IMR-90 (cell line): ENCODE measurements at regions not wholly inside any gene's neighbourhood (a gene's known extent, or its start where the extent isn't known, plus 50 kb on each side); places are given as distances from the start of the nearest gene placed in this dataset.

Experiments
- ATAC-seq: fragments of 200-7000 bp; cut with Tn5 transposase; 2 replicates; pipeline ENCODE4 v1.9.1; 2020; ENCODE audit warnings: low read depth, mild to moderate bottlenecking, moderate library complexity
- BruUV-seq: library from RNA; stranded (reverse); fragments of 400-500 nt; replicated peaks from 2 replicates; lab custom pipeline; 2021; lab: Mats Ljungman, UMichigan
- CTCF ChIA-PET: fragments of 300-600 bp; formaldehyde crosslinking; extraction: SDS; loops from one replicate; lab custom pipeline; 2021; ENCODE audit warnings: antibody characterized with exemption; lab: Yijun Ruan, JAX
- POLR2A ChIA-PET: fragments of 300-600 bp; sonication (Branson Sonifier 250); formaldehyde crosslinking; loops from one replicate; lab custom pipeline; 2022; ENCODE audit warnings: antibody characterized with exemption; ENCODE audit not compliant: unreplicated experiment; lab: Charles Lee
- DNase-seq: peaks from one replicate; pipeline ENCODE4 v3.0.0; 2013
- H2AFZ ChIP-seq: replicated peaks from 2 replicates; pipeline ENCODE3; 2013; ENCODE audit warnings: low read length, mild to moderate bottlenecking; ENCODE audit not compliant: poor library complexity
- H2AK5ac ChIP-seq: 2 replicates; pipeline ENCODE4 v1.6.1; 2013; ENCODE audit warnings: low read depth, low read length, inconsistent platforms
- H2AK9ac ChIP-seq: replicated peaks from 2 replicates; pipeline ENCODE3; 2013; ENCODE audit warnings: mild to moderate bottlenecking, low read depth, low read length, moderate library complexity; ENCODE audit not compliant: poor library complexity
- H2BK120ac ChIP-seq: 2 replicates; pipeline ENCODE4 v1.6.1; 2013; ENCODE audit warnings: low read depth, low read length, inconsistent platforms
- H2BK15ac ChIP-seq: 3 replicates; pipeline ENCODE4 v1.6.1; 2013; ENCODE audit warnings: low read depth, low read length, inconsistent platforms
- H2BK20ac ChIP-seq: 2 replicates; pipeline ENCODE4 v1.6.1; 2013; ENCODE audit warnings: low read depth, mild to moderate bottlenecking, inconsistent platforms, low read length, moderate library complexity
- H2BK5ac ChIP-seq: 2 replicates; pipeline ENCODE4 v1.6.1; 2013; ENCODE audit warnings: mild to moderate bottlenecking, low read depth, low read length, inconsistent platforms; ENCODE audit not compliant: poor library complexity, severe bottlenecking
- H3K14ac ChIP-seq: replicated peaks from 2 replicates; pipeline ENCODE4 v1.6.1; 2013; ENCODE audit warnings: low read depth, low read length, inconsistent platforms
- H3K18ac ChIP-seq: 2 replicates; pipeline ENCODE4 v1.6.1; 2013; ENCODE audit warnings: low read depth, low read length, control low read depth
- H3K23ac ChIP-seq: 2 replicates; pipeline ENCODE4 v1.6.1; 2013; ENCODE audit warnings: low read depth, low read length, inconsistent platforms
- H3K27ac ChIP-seq: 2 replicates; pipeline ENCODE4 v1.5.1; 2013; ENCODE audit warnings: mild to moderate bottlenecking, control low read depth, low read length; ENCODE audit not compliant: insufficient read depth
- H3K27me3 ChIP-seq: 2 replicates; pipeline ENCODE4 v1.6.1; 2013; ENCODE audit warnings: low read length; ENCODE audit not compliant: control insufficient read depth, insufficient read depth
- H3K36me3 ChIP-seq: 2 replicates; pipeline ENCODE4 v1.6.1; 2013; ENCODE audit warnings: low read length, mixed read lengths; ENCODE audit not compliant: control insufficient read depth, insufficient read depth
- H3K4ac ChIP-seq: 2 replicates; pipeline ENCODE4 v1.6.1; 2013; ENCODE audit warnings: low read depth, low read length, inconsistent platforms
- H3K4me1 ChIP-seq: 2 replicates; pipeline ENCODE4 v1.6.1; 2013; ENCODE audit warnings: low read length, mixed read lengths; ENCODE audit not compliant: control insufficient read depth, insufficient read depth
- H3K4me2 ChIP-seq: 2 replicates; pipeline ENCODE4 v1.6.1; 2013; ENCODE audit warnings: low read depth, mild to moderate bottlenecking, control low read depth, low read length, moderate library complexity
- H3K4me3 ChIP-seq: 2 replicates; pipeline ENCODE4 v1.5.1; 2013; ENCODE audit warnings: low read depth, mild to moderate bottlenecking, control low read depth, low read length, moderate library complexity; ENCODE audit not compliant: insufficient read depth
- H3K56ac ChIP-seq: 2 replicates; pipeline ENCODE4 v1.6.1; 2013; ENCODE audit warnings: low read length, inconsistent platforms; ENCODE audit not compliant: insufficient read depth; ENCODE audit errors: extremely low read depth
- H3K79me1 ChIP-seq, 2 experiments: 2 replicates each; pipeline ENCODE4 v1.6.1; 2013; ENCODE audit warnings: low read length in 2 of 2, inconsistent platforms in 1 of 2, low read depth in 1 of 2
- H3K9ac ChIP-seq: 2 replicates; pipeline ENCODE4 v1.6.1; 2013; ENCODE audit warnings: low read depth, low read length, control low read depth
- H3K9me1 ChIP-seq: 2 replicates; pipeline ENCODE4 v1.6.1; 2013; ENCODE audit warnings: low read length, inconsistent platforms; ENCODE audit not compliant: insufficient read depth
- H3K9me3 ChIP-seq: 2 replicates; pipeline ENCODE4 v1.6.1; 2013; ENCODE audit warnings: low read length; ENCODE audit not compliant: control insufficient read depth, insufficient read depth
- H4K20me1 ChIP-seq: 2 replicates; pipeline ENCODE4 v1.6.1; 2013; ENCODE audit warnings: low read length, inconsistent platforms; ENCODE audit not compliant: insufficient read depth
- H4K5ac ChIP-seq: 2 replicates; pipeline ENCODE4 v1.6.1; 2013; ENCODE audit warnings: mild to moderate bottlenecking, low read depth, low read length, control low read depth
- H4K8ac ChIP-seq, 2 experiments: 2 replicates each; pipeline ENCODE4 v1.6.1; 2013; ENCODE audit warnings: low read depth in 2 of 2, low read length in 2 of 2, control low read depth in 1 of 2, inconsistent platforms in 1 of 2
- H4K91ac ChIP-seq: 2 replicates; pipeline ENCODE4 v1.6.1; 2013; ENCODE audit warnings: low read depth, low read length, inconsistent platforms; ENCODE audit not compliant: insufficient read depth
- BHLHE40 ChIP-seq: fragments of 150-350 bp; IDR thresholded peaks from 2 replicates; pipeline ENCODE4 v1.6.1; 2016; ENCODE audit warnings: mild to moderate bottlenecking, low read depth, low read length
- FOS ChIP-seq: fragments of 150-350 bp; IDR thresholded peaks from 2 replicates; pipeline ENCODE4 v1.6.1; 2016; ENCODE audit warnings: low read depth, low read length
- MAFK ChIP-seq: IDR thresholded peaks from 2 replicates; pipeline ENCODE4 v1.6.1; 2012; ENCODE audit warnings: low read depth, low read length, improper control_type of control experiment
- MAZ ChIP-seq: IDR thresholded peaks from 2 replicates; pipeline ENCODE4 v1.6.1; 2012; ENCODE audit warnings: low read depth, mild to moderate bottlenecking, low read length, improper control_type of control experiment, moderate library complexity, borderline replicate concordance
- MXI1 ChIP-seq: IDR thresholded peaks from 2 replicates; pipeline ENCODE4 v1.6.1; 2012; ENCODE audit warnings: low read depth, mild to moderate bottlenecking, low read length, moderate library complexity, borderline replicate concordance
- POLR2A ChIP-seq: IDR thresholded peaks from 2 replicates; pipeline ENCODE4 v1.6.1; 2012; ENCODE audit warnings: mild to moderate bottlenecking, low read depth, low read length
- RAD21 ChIP-seq: IDR thresholded peaks from 2 replicates; pipeline ENCODE4 v1.6.1; 2012; ENCODE audit warnings: low read length, improper control_type of control experiment
- RCOR1 ChIP-seq: IDR thresholded peaks from 2 replicates; pipeline ENCODE4 v1.6.1; 2012; ENCODE audit warnings: mild to moderate bottlenecking, low read length, improper control_type of control experiment; ENCODE audit not compliant: insufficient replicate concordance
- RFX5 ChIP-seq: IDR thresholded peaks from 2 replicates; pipeline ENCODE4 v1.8.0; 2012; ENCODE audit warnings: low read depth, mild to moderate bottlenecking, low read length, moderate library complexity
- SMC3 ChIP-seq: fragments of 150-350 bp; IDR thresholded peaks from 2 replicates; pipeline ENCODE4 v1.6.1; 2016; ENCODE audit warnings: low read depth, mild to moderate bottlenecking, antibody characterized with exemption, low read length, moderate library complexity
- WGBS, 2 experiments: methylation state at CpG; one replicate each; pipeline versions ENCODE4 v1.1.5 to v1.1.7; 2013; ENCODE audit warnings: missing lambda C conversion rate in 2 of 2; ENCODE audit not compliant: insufficient read length in 1 of 2; ENCODE audit errors: extremely low coverage in 2 of 2; 5-methylcytosine and 5-hydroxymethylcytosine counted together
- dilution Hi-C: fragments of 300-500 bp; cut with HindIII; formaldehyde crosslinking; loops from one replicate; pipeline ENCODE4 v1.14.3; 2018; ENCODE audit warnings: low sequenced_read_pairs; ENCODE audit not compliant: unreplicated experiment
- in situ Hi-C: fragments of 300-500 bp; cut with MboI; formaldehyde crosslinking; loops from 3 replicates; pipeline ENCODE4 v1.14.3; 2019; ENCODE audit warnings: low sequenced_read_pairs, inconsistent platforms, mixed read lengths
- intact Hi-C: fragments of 100-400 bp; cut with micrococcal nuclease; formaldehyde crosslinking; loops from 2 replicates; pipeline ENCODE4 v1.10.0; 2022
- TF ChIP-seq, protein P1 (sequence below): fragments of 150-350 bp; IDR thresholded peaks from 2 replicates; pipeline ENCODE4 v1.6.1; 2016; ENCODE audit warnings: low read depth, mild to moderate bottlenecking, low read length, moderate library complexity, borderline replicate concordance

DNA sequence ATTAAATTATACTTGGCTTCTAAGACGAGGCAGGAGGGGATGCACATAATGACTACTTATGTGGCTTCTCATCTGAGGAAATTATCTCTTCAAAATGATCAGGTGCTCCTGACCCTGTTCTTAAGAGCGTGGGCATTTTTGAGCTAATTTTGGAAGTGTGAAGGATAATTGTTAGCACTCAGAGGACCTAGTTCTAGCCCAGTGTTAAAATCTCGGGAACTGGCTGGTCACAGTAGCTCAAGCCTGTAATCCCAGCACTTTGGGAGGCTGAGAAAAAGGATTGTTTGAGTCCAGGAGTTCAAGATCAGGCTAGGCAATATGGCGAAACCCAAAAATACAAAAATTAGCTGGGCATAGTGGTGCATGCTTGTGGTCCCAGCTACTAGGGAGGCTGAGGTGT is 103.0 kb upstream of the DHX40 start:
- H3K4me2 ChIP-seq, result no peak overlapping the region
- no peak overlapping the region for H4K5ac ChIP-seq
- TF ChIP-seq, protein P1, sequence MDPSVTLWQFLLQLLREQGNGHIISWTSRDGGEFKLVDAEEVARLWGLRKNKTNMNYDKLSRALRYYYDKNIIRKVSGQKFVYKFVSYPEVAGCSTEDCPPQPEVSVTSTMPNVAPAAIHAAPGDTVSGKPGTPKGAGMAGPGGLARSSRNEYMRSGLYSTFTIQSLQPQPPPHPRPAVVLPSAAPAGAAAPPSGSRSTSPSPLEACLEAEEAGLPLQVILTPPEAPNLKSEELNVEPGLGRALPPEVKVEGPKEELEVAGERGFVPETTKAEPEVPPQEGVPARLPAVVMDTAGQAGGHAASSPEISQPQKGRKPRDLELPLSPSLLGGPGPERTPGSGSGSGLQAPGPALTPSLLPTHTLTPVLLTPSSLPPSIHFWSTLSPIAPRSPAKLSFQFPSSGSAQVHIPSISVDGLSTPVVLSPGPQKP, result no peak
- TF ChIP-seq POLR2A (no peak), SMC3 (no peak), RCOR1 (no peak), MAZ (no peak), RAD21 (no peak), MAFK (no peak), MXI1 (no peak), FOS (no peak), RFX5 (no peak), BHLHE40 (no peak)
- CTCF ChIA-PET, result interaction anchor here (0.7 kb wide), 2 partner anchors 15 to 224 kb away, joined by 3 to 4 read pairs; no protein-coding TSS in a partner anchor
- no peak overlapping the region for H2AK9ac ChIP-seq
- no peaks in the 10 kb centered on the region for H3K9me3 ChIP-seq
- no peak overlapping the region for H3K23ac ChIP-seq
- no TSS peak for BruUV-seq
- H4K91ac ChIP-seq, result no peak overlapping the region
- H2AFZ ChIP-seq, result no peak overlapping the region
- intact Hi-C loops, result no loop called here
- H2BK15ac ChIP-seq, result no peak overlapping the region
- no peak overlapping the region for H3K14ac ChIP-seq
- H3K79me1 ChIP-seq, result no peaks in the 10 kb centered on the region
- no peaks in the 10 kb centered on the region for H3K4me1 ChIP-seq
- dilution Hi-C loops, result no loop called here
- no peak overlapping the region for H3K4ac ChIP-seq
- peaks cover 9% of the 10 kb centered on the region for H3K27me3 ChIP-seq
- no peak for ATAC-seq
- no peak overlapping the region for H2AK5ac ChIP-seq
- no peaks in the 10 kb centered on the region; the same call in 1 of the 2 replicates for H3K9me1 ChIP-seq
- no peak for DNase-seq
- no peak overlapping the region for H3K4me3 ChIP-seq
- H3K18ac ChIP-seq, result no peak overlapping the region
- H4K8ac ChIP-seq, result no peak overlapping the region
- H4K20me1 ChIP-seq, result no peaks in the 10 kb centered on the region
- H3K56ac ChIP-seq, result no peak overlapping the region
- in situ Hi-C loops, result no loop called here
- no peak overlapping the region for H3K9ac ChIP-seq
- no peak overlapping the region for H2BK5ac ChIP-seq
- H3K27ac ChIP-seq, result no peak overlapping the region
- H2BK120ac ChIP-seq, result no peak overlapping the region
- H3K36me3 ChIP-seq, result no peaks in the 10 kb centered on the region
- H2BK20ac ChIP-seq, result no peak overlapping the region
- 40% methylated on average over 1 of the region's 4 CpGs; no CpG with 5 or more reads in 1 of the 2 experiments for WGBS, 2 experiments
- POLR2A ChIA-PET, result no interaction called here
